ENCODE measurements at regions not wholly inside any gene's neighbourhood (a gene's known extent, or its start where the extent isn't known, plus 50 kb on each side); places are given as distances from the start of the nearest gene placed in this dataset.

DNA sequence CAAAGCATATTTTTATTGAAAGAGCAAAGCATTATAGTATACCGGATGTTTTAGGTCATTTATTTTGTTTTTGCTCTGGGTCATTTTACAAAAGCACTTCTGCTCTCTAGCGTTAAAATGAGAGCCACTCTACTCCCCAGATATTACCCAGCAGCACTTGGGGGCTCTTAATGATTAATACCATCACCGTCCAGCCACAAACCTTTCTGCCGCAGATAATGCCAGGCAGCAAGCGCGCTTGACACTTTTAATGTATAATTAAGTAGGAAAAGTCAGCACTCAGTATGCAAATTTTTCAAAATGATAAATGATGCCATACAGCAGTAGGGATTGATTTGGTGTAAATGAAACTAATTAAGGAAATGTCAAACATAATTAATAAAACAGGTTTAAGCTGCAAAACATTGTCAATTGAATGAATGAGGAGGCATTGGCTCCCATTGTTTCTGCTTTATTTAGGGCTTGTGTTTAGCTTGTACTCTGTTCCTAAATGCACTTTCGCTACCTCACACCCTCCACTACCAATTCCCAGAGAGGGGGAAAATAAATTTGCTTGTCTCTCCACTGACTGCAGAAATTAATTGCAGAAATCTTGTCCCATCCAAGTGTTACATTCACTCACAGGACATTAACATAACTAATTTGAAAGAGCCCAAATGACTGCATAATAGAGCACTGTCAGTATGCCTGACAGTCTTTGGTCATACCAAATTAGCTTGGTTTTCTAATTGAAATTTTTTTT, 358.8 kb upstream of the ARRDC3 start:
- DNase-seq = no peak

DNA sequence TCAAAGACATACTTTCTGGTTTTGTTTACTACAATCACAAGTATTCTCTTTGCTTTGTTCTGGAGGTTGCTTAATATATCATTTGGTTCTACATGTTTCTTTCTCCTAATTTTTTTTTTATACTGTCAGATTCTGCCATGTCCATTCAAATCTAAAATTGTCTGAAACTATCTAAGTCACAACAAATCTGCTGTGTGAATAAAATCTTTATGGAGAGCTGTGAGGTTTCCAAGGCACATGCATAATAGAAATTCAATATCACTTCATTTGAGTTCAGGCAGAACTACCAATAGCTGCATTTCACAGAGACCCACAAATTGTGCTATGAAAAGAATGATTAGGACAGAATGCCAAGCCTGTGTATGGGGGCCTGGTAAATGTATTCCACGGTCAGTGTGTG, 346.9 kb upstream of the ARRDC3 start:
- no peak for DNase-seq

DNA sequence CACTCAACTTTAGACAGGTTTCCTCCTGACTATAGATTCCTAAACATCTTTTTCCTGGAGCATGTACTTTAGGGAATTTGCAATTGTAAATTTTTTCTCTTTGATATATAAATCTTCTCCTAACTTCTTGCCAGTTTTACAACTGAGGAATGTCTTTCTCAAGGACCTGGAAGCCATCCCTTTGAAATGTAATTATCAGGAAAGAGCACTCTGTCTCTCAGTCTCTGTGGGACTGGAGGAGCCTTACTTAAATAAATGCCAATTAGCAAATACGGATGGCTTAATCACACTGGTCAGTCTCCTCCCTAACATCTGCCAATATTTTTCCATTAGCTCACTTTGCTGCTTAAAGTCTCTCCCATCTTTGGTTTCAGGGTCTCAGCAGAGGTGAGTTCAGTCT, 344.3 kb upstream of the ARRDC3 start:
- no peak for DNase-seq

DNA sequence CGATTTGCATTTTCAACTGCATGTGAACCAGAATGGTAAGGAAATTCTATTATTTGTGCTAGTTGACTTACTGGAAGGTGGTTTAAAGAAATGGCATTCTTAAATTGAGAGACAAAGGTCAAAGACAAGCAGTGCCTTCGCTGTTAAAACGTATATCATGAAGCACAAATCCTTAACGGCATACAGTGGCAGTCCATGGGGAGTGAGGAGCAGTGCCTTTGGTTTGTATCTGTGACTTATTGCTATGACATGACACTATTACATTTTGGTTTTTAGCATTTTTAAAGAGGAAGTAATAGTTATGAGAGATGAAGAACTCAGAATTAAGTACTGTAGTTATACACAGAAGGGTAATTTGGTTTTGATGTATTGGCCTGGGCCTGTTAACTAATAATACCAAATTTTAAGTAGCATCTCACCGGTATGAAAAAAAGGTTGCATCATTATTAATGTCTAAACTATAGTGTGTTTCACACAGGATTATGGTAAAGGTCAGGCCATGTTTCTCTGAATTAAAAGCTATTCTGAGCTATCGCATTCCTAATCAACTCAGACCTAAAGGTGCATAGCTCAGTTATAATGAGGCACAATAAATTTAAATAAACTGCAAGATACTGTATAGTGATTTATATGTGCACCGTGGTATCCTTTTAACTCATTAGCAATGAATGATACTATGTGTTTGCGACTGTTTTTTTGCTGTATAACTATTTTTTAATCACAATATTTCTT, 339.8 kb upstream of the ARRDC3 start:
- DNase-seq = no peak

DNA sequence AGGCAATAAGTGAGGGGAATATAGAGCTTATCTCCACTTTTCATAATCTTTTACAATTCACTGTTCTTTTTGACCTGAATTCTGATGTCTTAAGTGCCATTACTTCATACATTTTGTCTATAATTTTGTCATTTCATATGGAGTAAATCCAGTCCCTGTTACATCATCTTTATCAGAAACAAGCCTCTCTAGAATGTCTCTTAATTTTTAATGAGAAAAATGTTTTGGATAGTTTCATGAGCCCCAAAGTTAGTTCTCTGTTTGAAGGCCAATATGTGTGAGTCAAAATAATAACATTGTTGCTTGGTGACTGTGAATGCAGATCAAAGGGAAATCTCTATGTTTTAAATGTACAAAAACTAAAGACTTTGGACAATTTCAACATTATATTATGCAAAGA, 329.6 kb upstream of the ARRDC3 start:
- no peak for DNase-seq

DNA sequence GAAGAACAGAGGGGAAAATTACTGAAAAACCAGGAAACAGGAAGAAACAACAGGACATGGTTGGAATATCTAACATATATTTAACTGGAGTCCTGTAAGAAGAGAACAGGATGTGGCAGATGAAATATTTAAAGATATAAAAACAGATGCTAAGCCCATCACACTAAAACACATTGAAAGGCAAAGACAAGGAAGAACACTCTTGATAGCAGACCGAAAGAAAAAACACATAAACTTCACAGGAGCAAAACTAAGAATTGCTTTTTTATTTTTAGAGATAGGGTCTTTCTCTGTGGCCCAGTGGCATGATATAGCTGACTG, 324.4 kb upstream of the ARRDC3 start:
- no peak for DNase-seq

DNA sequence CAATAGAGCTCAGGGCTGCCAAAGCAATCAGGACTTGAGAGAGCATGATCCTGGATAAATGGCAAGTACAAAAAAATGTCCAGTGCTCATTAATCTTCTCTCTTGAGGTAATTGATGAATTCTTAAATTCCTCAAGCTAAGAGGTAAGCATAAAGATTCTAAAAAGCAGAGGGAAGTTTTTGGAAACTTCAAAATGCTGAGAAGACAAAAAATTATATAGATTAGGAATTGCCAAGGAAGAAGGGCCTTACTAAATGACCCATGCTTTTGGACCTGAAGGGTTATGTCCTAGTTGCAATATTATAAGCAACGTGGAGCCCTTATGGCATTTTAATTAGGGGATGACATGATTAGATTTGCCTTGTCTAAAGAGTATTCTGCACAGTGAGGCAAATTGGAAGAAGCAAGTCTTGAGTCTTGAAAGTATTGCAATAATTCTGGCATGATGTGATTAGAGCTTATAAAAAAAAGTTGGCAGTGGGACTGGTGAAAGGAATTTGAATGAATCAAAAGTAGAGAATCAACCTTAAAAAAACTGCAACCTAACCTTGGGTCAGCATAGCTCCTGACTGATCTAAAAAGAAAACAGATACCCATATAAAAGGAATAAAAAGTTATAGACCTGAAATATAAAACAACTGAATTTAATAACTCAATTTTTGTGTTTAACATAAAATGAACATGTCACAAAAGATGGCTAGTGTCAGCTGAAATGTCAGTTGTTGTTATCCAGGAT, 323.8 kb upstream of the ARRDC3 start:
- no peak for DNase-seq

DNA sequence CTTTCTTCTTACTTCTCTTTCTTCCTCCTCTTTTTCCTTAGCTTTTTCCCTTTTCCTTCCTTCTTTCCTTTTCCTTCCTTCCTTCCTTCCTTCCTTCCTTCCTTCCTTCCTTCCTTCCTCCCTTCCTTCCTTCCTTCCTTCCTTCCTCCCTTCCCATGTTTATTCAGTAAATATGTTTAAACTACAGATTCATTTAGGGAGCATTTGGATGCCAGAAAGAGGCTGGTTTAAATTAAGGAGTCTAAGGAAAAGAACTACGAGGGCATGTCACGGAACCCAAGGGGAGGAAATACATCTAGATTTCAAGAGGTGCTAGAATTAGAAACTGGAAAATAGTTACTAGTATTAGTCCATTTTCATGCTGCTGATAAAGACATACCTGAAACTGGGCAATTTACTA, 320.0 kb upstream of the ARRDC3 start:
- DNase-seq = no peak

DNA sequence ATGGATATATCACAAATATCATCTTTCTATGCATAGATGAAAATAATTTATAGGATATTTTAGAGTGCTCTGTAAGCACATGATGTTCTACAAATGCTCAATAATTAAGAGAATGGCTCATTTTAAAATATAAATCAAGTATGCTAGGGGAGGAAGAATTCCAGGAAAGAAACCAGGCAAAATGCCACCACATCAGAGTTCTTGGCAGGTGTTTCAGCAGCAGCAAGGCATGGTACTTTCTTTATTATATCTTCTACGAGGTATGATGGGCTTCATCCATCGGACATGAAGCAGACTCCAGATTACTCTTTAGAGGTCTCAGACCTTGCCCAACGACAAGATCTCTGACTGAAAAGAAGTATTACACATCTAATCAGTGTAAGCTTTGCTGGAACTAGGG, 316.3 kb upstream of the ARRDC3 start:
- no peak for DNase-seq

DNA sequence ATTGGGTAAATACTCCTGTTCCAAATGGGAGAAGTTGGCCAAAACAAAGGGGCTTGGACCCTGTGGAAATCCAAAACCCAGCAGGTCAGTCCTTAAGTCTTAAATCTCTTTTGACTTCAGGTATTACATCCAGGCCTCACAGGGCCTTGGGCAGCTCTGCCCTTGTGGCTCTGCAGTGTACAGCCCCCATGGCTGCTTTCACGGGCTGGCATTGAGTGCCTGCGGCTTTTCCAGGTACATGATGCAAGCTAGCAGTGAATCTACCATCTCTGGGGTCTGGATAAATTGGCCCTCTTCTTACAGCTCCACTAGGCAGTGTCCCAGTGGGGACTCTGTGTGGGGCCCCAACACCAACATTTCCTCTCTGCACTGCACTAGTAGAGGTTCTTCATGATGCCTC, 308.5 kb upstream of the ARRDC3 start:
- no peak for DNase-seq

DNA sequence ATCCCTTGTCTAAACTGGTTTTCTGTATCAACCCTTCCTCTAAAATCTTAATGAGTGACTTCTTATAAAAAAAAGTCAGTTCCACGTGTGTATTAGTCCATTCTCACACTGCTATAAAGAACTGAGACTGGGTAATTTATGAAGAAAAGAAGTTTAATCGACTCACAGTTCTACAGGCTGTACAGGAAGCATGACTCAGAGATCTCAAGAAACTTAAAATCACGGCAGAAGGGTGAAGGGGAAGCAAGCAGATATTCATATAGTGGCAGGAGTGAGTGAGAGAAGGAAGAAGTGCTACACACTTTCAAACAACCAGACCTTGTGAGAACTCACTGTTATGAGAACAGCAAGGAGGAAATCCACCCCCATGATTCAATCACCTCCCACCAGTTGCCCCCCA, 307.8 kb upstream of the ARRDC3 start:
- no peak for DNase-seq

DNA sequence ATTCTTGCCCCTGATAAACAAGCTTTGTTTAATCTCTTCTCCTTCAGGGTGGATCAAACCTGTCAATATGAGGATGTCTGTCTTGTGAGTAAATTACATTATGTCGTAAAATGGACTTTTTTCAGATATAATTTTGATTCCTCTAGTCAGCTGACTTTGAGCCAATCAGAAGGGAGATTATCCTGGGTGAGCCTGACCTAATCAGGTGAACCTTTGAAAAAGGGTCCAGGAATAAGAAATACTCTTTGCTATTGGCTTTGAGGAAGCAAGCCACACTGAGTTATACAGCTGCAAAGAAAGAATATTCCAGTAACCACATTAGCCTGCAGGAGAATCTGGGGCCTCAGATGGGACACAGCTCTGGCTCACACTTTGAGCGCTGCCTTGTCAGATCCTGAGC, 304.3 kb upstream of the ARRDC3 start:
- DNase-seq = no peak

DNA sequence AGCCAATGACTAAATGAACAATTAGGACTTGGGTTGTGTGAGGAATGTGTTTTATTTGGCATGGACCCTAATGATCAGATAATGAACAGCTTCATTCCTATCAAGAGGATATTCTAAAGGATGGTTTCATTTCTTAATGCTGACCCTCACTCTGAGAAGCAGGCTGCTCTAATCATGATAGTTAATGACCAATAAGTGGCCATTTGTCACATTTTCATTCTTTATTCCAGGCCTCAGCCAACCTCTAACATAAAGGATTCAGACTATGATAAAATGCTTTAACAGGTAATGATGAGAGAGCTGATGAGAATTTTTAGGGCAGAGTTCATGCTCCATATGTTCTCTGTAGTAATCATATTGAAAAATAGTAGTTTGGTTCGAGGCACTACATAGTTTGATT, 301.5 kb upstream of the ARRDC3 start:
- no peak for DNase-seq

DNA sequence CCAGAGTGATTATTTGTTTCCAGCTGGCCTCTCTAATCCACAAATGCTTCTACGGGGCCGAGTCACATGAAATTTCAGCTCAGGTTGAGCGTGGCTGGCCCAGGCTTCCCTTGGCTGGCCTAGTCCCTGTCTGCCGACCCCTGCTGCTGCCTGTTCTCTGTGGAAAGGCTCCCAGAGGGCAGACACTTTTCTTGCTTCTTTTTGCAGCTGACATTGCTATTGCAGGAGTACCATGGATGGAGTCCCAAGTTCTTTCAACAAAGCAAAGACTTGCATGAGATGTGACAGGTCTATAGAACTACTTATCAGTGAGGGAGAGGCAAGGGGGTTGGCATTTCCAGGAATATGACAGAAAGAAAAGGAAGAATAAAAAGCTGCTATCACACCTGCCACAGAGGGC, 287.4 kb upstream of the ARRDC3 start:
- no peak for DNase-seq

DNA sequence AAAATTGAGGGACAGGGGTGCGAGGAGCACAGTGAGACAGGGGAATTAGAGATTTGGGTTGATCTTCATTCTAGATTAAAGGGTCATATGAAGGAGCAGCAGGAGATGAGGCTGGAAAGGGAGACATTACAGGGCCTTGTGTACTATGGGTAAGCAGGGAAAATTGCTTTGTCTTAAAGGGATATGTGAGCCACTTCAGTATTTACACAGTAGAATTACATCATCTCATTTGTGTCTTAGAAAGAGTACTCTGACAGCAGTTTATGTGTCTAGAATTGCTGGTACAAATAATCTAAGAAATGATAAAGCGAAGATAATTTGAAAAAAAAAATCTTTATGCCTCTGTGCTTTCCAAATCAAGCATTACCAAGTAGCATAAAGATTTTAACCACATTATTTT, 287.0 kb upstream of the ARRDC3 start:
- peak; percentile 10 for DNase-seq

DNA sequence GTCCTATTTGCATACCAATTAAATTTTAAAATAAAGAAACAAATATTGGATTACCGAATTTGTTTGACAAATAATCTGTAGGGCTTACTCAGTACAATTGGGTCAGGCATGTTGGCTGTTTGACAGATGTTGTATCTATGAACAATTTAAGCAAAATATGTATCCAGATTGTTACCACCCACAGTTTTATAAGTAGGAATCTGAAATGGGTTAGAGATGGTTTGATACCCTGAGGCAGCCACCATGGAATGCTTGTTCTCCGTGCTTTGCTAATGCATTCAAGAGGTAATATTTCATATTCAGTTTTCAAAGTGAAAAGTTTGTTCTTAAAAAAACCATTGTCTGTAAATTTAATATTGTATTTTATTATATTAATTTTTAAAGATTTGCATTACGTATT, 285.1 kb upstream of the ARRDC3 start:
- no peak for DNase-seq

DNA sequence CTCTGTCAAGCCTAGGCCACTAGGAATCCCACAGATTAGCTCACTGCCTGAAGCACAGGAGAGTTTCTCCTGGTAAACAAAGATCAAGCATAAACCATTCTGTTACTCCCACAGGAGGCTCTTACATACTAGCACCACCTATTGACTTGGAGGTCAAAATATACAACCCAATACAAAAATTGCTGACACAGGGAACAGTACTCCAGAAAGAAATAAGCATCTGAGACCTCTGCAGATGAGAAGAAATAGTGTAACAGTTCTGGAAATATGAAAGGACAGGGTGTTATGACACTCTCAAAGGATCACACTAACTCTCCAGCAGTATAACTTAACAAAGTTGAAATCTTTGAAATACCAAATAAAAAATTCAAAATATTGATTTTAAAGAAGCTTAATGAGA, 269.6 kb upstream of the ARRDC3 start:
- no peak for DNase-seq

DNA sequence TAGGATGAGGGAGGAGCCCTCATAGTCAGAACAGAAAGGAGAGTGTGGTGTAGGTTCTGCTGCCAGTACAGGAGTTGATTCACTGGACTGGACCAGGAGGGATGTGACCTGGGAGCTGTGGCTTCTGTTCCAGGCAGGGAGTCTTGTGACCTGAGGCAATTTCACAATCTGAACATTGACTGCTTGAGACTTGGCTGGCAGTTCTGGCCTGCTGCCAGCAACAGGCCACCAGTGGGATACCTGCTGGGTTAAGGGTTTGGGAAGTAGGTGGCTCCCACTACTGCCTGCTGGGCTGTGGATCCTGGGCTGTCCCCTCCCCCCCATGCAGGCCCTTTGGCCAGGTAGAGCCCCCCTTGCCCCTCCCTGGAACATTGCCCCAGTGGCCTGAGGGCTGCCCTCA, 268.6 kb upstream of the ARRDC3 start:
- no peak for DNase-seq

DNA sequence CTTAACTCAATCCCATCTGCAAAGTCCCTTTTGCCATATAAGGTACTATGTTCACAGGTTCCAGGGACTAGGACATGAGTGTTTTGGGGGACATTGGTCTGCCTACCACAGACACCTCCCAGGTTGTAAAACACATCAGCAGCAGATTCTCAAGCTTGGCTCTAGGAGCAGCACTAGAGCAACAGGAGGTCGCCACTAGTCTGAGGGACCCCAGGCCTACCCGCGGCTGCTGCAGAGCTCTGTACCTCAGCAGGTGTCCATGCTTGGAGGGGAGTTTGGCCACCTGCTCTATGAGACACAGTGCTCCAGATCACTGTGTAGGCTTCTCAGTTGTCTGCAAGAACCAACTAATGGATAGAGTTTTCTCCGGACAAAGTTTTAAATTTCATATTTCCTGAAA, 262.2 kb upstream of the ARRDC3 start:
- DNase-seq = no peak

DNA sequence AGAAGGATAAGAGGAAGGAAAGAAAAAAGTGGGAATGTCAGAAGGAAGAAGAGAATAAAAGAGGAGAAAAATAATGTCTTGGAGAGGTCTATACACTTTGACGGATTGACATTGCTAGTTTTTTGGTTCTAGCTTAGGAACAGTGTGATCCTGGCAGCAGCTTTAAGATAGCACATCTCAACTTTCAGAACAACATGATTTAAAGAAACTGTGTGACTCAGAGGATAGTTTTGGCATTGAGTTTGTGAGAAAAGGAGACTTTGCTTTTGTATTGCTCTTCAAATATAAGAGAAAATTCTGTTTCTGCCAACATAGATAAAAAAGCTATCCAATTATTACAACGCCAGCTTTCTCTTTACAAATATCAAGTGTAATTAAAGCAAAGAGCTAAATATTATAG, 260.7 kb upstream of the ARRDC3 start:
- no peak for DNase-seq

DNA sequence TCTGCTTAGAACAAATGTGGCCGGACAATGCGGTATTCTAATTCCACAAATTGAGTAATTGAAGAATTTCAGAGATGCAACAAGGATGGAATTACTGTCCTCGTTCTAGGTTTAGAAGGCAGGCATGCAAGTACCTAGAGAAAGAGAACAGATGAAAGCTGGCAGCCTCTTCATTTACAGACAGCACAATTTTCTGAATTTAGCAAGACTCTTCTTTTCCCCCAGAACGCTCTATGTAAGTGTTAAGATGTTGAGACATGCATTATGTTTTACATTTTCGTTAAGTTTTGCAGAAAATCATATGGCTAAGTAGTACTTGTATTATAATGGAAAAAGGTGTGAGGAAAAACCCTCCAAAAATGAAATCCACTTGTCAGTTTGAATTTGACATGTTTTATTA, 259.5 kb upstream of the ARRDC3 start:
- no peak for DNase-seq

DNA sequence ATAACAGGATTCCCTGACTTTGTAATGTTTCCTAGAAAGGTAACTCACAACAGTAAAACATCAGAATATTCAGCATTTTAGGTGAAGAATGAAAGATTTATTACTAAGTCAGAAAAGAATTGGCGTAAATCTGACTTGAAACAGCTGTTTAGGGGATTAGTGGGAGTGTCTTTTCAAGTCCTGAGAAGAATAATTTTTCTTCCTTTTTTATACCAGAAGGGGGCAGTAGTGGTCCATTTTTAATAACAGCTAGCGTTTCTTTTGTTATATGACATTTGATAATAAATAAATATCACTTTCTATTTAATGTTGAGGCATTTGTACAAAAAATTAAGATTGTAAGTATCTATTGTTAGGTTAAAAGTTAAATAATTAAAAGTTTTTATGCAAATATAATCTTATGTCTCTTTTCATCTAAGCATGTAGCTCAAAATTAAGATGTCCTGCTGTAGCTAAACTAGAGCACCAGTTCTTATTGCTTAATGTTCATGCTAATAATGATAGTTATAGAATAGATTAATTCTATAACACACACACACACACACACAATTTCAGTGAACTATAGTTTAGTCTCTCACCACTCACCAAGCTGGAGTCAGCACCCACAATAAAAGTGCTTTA, 258.7 kb upstream of the ARRDC3 start:
- DNase-seq = peak; percentile 6

DNA sequence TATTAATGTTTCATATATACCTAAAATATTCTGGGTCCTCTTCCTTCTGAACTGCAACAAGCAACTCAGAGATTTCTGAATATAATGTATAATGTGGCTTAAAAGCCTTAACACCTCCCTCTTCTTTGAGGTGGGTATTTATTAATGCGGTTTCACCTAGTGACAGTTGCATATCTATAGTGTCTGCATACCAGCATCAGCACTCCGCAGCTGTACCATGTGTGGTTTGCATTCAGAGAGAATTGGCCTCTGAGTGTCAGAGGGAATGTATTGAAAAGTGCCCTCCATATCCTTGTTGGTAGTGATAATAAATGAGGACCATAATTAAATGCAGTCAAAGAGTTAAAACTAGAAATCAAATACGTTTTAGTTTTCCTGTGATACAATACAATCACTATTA, 256.6 kb upstream of the ARRDC3 start:
- no peak for DNase-seq

DNA sequence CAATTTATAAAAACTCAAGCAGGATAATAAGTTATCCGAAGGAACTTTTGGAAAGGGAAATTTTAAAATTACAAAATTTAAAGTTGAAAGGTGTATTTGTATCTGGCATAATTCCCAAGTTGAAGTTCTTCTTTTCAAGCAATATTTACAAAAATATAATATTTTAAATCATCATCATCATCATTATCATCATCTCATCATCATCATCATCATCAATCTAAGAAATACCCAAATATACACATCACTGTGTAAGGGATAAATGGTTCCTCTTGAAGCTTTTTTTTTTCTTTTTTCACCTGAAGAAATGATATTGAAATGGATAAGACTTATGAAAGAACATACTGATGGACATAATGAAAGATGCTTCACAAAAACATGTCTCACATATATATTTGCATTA, 254.9 kb upstream of the ARRDC3 start:
- DNase-seq = no peak
